GM19351 (cell line): ENCODE measurements at regions not wholly inside any gene's neighbourhood (a gene's known extent, or its start where the extent isn't known, plus 50 kb on each side); places are given as distances from the start of the nearest gene placed in this dataset.
A peak's percentile ranks its signal among the peaks of the same experiment; 100 is the strongest.

Experiments
- ATAC-seq: cut with Tn5 transposase; IDR thresholded peaks from one replicate; pipeline ENCODE4 v1.9.1; 2021; ENCODE audit warnings: mild to moderate bottlenecking, moderate library complexity; ENCODE audit not compliant: unreplicated experiment

DNA sequence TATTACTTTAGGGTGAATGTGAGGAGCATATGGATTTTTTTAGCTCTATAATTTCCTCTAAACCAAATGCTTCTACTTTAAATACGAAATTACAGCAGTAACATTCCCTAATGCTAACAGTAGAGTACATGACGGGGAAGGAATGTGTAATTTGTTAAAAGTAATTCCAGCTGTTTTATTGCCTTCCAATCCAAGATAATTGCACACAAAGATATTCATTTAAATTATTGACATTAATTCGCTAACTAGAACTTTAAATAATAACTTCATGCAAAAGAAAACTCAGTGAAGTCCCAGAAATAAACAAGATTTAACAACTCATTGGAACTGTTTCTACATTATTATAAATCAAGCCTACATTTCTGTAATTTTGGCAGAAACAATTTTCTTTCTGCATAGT is 261.4 kb upstream of the CFAP20DC start:
- no peak for ATAC-seq

DNA sequence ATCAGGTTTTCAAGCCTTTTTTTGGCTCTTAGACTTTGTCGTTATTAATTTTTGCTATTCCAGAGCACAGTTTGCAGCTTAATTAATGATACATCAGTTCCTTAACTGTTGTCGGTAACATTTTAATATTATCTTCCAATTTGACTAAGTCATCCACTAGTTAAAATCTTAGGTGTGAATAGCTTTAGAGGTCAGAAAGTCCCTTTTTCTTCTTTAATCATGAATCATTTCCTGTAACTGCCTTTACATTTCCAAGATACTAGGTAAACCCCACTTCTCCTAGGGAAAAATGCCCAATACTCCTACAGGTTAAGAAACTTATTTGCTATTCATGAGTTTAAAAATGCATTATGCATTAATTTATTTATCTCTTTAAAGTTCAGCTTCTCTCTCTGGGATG is 260.9 kb upstream of the CFAP20DC start:
- ATAC-seq: no peak

DNA sequence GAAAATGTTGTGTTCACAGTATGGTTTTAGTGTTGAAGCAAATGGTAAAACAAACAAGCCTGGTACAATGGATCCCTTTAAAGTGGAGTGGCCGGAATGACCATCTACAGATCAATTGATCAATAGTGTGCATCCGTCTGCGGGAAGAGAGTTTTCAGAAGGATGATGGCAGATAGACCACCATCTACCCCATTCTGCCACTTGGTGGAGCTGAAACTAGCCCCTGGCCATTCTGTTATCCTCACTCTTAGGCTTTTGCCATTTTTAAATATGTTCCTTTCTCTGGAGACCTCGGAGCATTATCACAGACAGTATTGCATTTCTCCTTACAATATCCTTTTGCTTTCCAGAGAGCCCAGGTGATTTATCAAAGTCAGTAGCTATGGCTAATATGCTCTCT is 258.9 kb upstream of the CFAP20DC start:
- no peak for ATAC-seq

DNA sequence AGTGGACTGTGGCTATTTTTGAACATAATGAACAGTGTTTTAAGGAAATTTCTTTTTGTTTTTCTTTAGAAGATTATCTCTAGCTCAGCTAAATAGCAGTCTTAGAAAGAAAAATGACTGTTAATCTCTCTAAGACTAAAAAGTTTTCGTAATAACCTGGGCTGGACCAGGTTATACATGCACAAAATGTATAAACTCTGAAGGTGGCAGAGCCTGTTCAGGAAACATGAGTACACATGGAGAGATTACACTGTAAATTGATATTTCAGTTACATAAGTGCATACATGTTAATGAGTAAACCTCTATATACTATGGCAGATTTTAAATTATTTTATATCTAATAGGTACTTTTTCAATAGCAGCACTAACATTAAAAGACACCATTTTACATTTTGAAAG is 258.2 kb upstream of the CFAP20DC start:
- no peak for ATAC-seq

DNA sequence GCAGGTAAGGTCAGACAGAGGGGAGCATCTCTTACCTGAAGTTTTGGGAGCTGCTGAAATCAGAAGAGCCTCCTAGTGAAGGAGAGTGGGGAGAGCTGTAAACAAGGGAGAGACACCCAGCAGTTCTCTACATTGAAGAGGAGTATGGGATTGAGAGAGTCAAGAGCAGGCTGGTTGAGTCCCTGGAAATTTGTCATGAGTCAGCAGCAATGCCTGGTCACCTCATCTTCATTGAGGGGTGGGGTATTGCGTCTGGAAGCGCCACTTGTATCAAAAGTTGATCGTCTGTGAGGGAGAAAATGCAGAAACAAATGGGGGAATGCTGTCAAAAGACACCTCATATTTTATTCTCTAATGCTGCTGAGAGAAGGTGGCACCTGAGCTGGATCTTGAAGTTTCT is 256.6 kb upstream of the CFAP20DC start:
- no peak for ATAC-seq

DNA sequence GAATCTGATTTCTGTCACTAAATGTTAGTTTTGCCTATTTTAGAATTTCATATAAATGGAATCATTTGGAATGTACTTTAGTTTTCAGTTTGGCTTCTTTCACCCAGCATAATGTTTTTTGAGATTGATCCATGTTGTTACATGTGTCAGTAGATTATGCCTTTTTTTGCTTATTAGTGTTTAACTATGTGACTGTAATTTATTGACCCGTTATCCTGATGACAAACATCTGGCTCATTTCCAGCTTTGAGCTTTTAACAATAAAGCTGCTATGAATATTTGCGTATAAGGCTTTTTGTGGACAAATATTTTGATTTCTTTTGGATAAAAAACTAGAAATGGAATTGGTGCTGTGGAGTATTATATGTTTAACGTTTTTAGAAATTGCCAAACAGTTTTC is 254.5 kb upstream of the CFAP20DC start:
- ATAC-seq: no peak

DNA sequence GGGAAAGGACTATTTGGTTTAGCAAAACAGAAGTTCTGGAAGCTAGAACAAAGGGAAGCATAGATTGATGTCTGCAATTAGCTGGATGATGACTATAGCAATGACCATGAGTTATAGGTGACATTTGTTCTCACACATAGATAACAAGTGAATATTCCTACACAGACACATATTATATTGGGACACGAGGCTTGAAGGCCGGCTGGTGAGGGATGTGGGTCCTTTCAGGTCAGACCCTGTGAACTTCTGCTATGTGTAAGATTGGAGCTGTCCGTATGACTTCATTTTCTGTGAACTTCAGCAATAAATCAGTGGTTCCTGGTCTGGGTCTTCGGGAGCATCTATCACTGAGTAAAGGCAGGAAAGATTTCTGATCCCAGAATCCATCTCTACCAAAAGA is 253.6 kb upstream of the CFAP20DC start:
- no peak for ATAC-seq

DNA sequence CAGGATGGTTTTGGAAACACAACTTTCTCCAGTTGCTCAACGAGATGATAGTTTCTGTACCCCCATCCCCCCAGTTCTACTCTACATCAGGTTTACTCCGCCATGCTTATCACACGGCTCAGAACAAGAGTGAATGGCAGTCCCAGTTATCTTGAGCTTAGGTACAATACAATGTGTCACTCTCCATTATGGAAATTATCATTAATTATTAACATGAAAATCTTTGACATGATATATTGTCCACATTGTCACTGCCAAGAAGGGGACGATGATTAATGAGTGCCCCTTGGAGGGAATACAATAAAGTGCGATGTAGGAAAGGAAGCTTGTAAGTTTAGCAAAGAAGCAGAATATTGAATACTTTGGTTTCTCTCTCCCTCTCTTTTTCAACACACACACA is 252.6 kb upstream of the CFAP20DC start:
- ATAC-seq: no peak

DNA sequence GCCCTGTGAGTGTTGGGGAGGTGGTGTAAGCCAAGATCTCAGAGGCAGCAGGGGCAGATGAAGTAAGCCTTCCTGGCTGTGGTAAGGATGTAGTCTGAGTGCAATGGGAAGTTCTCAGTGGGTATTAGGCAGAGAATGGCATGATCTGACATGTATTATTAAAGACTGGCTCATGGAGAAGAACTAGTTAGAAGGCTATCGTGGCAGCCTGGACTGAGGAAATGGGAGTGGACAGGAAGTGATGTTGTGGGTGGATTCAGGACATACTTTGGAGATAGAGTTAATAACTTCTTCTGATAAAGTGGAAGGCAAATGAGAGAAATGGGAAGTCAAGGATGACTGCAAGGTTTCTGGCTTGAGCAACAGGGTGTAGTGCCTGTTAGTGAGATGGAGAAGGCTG is 250.9 kb upstream of the CFAP20DC start:
- ATAC-seq: no peak

DNA sequence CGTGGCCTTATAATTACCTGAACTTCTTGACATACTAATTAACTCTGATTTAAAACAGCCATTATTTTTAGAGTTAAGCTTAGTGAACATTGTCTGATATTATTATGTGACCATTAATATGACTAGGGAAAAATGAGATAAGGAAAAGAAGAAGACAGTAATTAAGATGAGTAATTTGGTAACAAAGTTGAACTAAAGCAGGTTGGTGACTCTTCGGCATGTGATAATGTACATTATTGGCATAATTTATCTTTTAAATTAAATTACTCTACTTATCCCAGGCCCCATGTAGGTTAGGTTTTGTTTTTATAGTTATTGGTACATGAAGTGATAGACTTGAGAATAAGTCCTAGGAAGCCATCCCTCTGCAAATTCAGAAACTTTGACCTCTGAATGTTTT is 249.7 kb upstream of the CFAP20DC start:
- no peak for ATAC-seq

DNA sequence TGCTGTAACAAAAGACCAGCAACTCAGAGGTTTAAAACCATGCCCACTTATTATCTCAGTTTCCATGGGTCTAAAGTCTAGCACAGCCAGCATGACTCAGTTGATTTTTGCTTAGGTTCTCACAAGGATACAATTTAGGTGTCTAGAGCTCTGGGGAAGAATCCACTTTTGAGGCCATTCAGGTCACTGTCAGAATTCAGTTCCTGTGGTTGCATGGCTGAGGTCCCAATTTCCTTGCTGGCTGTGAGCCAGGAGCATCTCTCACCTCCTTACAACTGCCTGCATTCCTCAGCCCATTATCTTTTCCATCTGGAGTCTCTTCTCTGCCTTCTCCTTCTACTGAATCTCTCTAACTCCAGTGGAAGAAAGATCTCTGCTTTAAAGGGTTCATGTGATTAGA is 240.5 kb upstream of the CFAP20DC start:
- ATAC-seq: no peak

DNA sequence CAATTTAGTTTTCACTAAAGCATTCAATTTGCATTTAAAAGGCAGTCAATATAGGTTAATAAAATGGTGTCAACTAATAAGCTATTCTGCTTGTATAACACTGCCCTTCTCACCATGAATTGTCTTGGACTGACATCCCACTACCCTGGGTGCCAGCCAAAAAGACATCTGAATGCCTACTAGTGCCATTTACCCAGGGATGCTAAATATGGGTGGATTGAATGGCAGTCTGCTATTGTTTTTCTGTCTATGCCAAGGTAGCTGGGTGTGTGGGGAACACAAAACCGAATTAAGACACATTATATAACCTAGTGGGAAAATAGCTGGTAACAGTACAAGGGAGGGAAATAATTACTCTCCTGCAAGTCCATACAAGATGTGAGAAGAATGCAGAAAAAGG is 240.0 kb upstream of the CFAP20DC start:
- ATAC-seq: no peak

DNA sequence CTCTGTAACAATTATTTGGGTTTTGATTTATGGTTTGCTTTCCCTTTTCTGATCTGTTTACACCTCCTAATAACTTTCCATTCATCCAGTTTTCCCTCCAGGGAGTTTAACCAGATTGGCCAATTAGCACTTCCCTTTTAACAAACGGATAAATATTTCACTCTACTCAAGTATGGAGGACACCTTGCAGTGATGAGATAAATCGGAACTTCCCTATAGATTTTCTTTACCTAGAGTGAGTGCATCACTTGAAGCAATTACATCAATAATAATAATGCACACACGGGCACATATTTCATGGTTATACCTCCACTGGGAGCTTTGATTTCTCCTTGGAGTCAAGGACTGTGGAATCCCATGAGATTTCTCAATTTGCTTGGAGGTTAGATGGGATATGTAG is 239.1 kb upstream of the CFAP20DC start:
- no peak for ATAC-seq

DNA sequence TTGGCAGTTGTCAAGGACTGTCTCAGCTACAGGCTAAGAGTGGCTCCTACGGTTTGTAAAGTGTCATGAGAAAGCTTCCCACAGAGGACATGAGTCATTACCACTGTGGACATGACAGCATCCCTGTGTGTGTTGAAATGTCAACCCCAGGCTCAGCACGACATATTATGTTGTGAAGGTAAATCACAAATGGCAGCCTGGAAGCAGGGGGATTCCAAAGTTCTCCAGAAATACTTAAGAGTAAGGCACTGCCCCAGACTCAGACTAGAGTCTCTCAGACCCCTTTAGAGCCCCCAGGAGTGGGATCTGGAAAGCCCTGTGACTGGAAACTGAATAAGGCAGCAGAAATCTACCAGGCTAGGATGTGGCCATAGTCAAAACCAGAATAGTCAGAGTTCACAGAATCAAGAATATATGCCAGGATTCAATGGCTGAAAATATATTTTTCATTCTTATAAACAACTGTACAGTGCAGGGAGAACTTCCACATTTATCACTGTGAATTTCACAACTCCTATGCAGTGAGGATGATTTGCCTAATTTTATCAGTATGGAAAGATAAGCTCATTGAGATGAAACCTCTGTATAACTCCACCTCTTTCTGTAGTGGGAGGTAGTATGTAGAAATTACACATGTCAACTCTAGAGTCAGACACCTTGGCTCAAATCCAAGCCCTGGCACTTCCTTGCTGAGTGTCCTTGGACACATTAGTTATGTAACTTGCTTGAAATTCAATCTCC is 237.1 kb upstream of the CFAP20DC start:
- ATAC-seq: peak; percentile 66

DNA sequence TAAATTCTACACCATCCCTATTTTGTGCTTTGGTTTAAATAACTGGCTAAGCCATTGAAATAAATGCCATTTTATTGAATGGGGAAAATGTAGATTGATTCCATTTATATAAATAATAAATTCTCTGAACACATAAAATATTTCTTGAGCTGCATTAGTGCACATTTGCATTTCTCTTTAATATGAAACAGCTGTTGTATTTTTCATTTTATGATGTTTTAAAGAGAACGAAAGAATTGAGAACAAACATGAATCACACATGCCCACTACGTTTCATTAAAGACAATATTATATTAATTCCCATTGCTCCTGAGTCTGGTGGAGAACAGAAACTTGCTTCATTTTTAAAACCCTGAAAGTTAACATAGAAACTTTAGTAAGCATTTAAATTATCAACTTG is 235.7 kb upstream of the CFAP20DC start:
- ATAC-seq: no peak

DNA sequence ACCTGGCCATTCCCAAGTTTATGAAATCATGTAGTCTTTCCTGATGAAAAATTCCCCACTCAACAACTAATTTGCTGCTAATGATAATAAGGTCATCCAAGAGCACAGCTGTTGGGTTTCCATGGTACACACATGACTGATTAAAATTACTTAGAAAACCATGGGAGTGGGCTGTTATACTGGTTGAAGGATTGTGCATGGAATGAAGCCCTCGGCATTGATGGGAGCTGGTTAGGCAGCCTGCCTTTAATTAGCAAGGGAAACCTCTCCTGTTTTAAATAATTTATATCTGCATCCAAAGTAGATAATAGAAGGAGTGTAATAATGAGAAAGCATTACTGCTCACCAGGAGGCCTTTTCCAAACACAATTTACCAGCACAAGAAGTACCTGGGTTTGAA is 235.1 kb upstream of the CFAP20DC start:
- ATAC-seq: no peak

DNA sequence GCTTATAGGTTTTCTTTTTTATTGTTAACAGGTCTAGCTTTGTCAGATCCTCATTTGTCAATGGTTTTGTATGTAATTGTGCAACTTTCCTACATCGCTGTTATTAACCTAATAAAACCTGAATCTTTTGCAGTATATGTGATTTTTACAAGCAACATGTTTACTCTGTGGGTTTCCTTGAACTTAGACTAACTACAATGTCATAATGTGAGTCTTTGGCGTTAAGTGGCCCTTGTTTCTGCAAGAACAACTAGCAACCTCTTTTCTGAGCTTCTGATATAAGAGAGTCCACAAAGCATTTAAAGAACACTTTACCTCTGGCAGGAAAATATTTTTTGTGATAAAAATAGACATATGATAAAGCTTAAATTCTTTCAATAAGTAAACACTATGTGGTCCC is 230.3 kb upstream of the CFAP20DC start:
- ATAC-seq: no peak

DNA sequence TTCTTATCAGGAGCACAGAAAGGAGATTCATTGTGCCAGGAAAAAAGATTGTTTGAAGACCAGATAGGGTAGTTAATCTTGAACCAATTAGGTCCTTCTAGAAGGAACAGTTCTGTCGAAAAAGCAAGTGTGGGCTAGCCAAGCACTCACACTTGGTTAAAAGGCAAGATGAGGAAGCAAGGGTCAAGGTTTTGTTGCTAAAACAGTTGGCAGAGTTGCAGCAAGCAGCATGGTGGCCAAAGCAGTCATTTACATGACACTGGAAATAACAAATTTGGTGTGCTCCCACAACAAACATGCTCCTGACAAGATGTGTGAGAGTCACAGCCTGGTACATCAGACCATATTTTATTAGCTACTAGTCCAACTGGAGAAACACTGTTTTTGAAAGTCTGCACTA is 228.0 kb upstream of the CFAP20DC start:
- ATAC-seq: no peak

DNA sequence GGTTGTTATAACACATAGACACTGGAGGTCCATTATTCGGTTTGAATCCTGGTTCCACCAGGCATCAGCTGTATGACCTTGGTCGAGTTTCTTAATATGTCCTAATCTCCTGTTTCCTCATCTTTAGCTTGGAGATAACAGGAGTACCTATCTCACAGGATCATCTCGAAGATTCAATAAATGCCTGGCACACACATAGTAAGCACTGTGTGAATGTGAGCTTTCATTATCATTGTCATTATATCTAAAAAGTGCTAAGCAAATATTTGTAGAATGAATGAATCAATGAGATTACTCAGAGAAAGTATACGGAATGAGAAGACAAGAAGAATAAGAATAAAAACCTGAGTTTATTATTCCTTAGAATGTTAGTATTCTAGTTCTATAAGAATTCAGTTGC is 227.4 kb upstream of the CFAP20DC start:
- ATAC-seq: no peak

DNA sequence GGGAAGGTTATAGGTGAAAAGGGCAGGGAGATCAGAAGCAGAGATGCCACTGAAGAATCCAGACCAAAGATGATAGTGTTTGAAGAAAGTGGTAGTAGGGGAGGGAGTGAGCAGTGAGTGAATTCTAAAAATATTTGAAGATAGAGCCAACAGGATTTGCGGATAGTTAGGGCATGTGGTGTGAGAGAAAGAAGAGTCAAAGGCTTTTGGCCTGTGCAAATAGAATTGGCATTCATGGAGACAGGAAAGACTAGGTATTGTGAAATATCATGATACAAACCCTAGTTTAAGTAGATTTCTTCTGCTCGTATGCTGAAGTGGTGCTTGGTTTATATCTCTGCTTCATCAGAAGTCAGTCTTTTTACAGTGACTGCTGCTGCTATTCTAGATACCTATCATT is 224.2 kb upstream of the CFAP20DC start:
- no peak for ATAC-seq

DNA sequence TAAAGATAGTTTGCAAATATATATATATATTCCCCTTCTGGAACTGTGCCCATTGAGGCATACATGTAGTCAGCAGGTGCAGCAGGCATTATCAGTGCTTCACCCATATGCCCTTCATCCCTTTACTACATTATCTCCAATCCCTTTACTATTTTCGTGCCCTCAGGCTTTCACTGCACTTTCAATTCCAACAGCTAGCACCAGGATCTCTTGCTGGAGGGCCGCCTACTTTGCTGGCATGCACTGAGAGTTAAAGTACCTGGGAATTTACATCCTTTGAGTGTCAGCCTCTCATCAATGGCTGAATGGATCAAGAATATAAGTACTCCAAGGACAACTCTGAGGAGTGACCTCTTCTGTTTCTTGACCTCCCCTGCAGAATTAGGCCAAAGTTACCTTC is 222.1 kb upstream of the CFAP20DC start:
- no peak for ATAC-seq

DNA sequence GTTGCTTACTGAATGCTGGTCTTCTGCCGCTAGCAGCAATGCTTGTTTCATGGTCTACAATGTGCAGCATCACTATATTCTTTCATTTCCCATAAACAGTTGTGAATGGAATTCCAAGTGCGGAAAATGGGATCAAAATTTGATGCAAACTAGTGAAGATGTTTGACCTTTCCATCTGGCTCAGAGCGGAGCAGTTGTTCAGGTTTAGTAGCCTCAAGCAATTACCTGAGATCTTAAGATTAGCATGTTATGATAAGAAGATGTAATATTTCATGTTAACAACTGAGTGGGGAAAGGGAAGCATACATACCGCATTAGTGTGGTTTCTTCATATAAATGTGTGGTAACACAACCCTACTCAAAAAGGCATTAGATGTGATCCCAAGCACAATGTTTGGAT is 221.1 kb upstream of the CFAP20DC start:
- ATAC-seq: no peak

DNA sequence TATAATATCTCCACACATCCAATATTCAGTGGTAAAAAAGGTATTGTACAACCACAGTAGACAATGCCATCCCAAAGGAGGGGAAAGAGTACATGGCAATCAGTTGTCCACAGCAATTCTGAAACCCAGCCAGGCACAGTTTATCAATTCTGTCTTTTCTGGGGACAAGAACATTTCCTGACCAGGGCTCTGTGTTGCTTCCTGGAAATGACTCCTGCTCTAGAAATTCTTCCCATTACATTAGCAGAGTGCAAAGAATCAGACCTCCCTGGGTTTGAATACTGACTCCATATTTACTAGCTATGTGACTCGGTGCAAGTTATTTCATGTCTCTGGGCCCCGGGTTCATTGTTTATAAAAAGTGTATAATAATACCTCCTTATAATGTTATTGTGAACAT is 220.4 kb upstream of the CFAP20DC start:
- ATAC-seq: no peak
